ENCODE measurements at regions not wholly inside any gene's neighbourhood (a gene's known extent, or its start where the extent isn't known, plus 50 kb on each side); places are given as distances from the start of the nearest gene placed in this dataset.

DNA sequence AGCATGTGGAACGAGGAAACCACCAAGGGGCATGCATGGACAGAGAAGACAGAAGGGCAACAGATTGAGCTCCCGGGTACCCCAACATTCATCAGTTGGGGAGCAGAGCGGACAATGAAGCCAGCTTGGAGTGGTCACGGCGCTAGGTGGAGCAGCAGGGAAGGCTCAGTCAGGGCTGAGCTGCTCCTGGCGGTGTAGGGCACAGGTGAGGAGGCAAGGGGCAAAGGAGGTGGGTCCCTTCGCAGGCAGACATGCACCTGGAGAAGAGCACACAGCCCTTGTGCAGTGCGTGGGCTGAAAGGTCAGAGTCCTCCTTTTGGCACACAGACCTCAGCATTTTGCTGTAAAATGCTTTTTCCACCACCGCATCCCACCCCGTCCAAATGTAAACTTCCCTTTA is 90.0 kb upstream of the SLC6A6 start:
- DNase-seq, result no peak

DNA sequence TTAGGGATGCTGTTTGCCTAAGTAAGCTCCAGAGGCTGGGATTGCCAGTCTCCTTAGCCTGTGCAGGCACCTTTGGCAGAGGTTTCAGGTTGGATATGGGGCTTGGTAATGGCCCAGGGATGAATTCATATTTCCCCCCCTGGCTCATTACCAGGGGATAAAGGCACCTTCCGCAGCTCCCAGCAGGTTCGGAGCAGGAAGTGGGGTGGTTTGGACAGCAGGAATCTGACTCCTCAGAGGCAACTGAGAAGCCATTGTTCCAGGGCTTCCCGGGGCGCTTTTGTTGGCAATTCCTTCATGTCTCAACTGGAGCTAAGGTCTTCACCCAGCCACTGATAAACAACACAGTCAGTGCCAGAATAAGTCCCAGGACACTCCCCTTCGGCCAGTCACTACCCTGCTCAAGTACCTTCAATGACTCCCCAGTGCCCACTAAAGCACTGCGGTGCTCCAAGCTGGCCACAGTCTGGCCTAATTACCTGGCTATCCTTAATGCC is 85.3 kb upstream of the SLC6A6 start:
- DNase-seq, result no peak

DNA sequence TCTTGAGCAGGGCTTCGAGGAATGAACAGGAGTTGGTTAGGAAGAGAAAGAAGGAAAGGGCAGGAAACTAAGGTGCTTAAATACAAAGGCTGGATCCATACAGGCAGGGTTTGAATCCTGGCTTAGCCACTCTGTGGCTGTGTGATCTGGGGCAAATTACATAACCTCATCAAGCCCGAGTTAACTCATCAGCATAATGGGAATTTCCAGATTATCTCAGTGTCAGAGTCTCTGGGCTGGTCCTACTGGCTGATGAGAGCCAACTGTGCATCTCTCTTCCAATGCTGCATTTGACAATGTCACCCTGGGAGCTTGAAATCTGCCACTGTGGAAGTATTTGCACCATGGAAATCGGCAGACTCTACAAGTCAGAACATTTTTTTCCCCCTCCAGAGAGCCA is 83.8 kb upstream of the SLC6A6 start:
- no peak for DNase-seq

DNA sequence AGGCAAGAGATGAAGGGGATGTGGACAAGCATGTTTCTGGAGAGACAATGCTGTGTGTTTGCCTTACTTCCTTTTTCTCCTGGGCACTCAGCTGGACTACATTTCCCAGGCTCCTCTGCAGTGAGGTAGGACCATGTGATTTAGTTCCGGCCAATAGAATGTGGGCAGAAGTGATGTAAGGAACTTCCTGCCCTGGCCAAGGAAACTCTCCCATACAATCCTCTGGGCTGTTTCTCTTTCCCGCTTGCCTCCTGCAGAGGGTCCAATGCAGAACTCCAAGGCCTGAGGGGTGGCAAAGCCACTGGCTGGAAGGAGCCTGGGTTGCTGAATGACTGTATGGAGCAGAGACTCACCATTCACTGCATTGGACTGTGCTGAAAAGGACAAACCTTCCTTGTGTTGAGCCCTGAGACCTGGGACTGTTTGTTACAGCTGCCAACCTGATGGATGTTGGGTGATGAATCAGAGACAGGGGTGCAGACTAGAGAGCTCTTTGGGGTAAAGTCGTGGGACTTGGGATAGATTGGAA is 82.7 kb upstream of the SLC6A6 start:
- peak; percentile 61 for DNase-seq

DNA sequence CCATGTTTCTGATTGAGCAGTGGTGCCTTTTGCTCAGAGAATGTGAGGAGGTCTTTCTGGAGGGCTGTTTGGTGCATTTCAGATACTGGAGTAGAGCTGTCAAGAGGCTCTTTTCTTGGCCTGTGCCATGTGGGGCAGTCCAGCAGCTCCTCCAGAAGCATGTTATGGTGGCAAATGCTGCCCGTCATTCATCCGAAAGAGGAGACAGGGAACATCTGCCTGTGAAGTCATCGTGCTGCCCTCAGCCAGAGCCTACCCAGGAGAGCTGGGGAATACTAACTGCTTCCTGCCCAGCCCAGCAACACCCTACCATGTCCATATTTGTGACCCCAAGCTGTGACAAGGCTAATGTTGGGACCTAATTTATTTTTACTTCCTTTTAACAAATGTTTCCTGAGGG is 82.2 kb upstream of the SLC6A6 start:
- DNase-seq, result peak; percentile 56

DNA sequence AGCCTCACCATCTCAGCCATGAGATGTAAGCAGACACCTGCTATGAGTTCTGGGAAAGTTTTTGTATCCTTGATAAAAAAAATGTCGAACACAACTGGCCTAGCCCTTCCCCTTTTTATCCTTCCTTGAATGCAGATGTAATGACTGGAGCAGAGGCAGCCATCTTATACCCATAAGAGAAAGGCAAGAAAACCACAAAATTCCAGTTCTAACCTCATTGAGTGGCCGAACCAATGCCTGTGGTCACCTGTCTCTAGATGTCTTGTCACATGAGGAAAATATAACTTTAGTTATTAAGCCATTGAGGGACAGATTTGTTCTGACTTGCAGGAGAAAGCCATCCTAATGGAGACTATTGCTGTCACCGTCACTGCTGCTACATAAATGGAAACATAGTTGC is 80.4 kb upstream of the SLC6A6 start:
- DNase-seq, result no peak

DNA sequence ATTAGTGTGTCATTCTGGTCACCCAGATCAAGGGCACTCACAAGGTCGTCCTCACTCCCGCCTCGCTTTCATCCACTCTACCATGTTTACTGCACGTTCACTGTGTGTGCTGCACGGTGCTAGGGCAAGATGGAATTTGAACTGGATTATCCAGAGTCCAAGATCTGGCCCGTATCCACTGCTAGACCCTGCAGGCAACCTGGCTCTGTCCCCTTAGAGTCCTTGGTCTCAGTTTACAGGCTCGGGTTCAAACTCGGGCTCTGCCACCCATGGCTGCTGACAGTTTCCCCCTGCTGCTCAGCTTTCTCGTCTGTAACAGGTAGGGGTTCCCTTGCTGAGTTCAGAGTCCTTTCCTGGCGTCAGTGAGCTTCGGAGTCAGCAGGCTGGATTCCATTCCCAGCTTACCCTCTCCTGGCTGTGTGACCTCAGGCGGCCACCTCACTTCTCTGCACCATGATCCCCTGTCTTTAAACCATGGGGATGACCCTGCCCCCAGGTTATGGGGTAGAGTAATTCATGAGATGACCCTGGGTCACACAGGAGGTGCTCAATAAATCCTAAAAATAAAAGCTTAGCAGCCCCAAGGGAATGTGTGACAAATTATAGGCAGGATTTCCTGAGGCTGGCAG is 79.6 kb upstream of the SLC6A6 start:
- no peak for DNase-seq

DNA sequence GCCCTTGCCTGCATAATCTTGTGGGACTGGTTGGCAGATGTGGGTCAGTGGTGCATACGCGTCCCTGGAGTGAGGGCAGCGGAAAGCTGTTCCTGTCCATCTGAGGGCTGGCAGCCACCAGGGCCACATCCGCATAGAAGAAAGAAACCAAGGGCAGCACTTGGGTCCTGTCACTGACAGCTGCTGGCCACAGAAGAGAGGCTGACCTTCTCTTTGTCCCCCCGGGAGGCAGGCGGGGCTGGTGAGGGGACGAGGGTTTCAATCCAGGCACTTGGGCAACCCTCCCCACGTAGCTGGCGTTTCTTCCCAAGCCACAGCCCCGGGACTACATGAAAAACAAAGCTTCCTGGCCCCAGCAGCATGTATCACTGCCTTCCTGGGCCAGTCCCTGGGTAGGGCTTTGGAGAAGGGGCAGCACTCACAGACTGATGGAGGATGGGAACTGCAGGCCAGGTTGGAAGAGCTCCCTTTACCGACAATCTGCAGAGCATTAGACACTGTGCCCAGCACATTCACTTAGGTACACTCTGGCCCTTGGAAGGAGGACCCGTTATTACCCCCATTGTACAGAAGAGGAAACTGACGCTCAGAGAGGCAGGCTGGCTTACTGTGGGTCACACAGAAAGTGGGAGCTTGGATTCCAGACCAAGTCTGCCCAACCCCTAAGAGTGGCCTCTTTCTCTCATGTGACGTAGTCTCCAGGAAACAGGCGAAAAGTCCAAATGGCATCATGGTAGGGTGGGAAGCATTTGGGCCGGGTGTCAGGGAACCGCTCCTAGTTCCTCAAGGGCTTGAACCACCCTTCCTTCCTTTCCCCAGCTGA is 78.8 kb upstream of the SLC6A6 start:
- DNase-seq, result peak; percentile 79

DNA sequence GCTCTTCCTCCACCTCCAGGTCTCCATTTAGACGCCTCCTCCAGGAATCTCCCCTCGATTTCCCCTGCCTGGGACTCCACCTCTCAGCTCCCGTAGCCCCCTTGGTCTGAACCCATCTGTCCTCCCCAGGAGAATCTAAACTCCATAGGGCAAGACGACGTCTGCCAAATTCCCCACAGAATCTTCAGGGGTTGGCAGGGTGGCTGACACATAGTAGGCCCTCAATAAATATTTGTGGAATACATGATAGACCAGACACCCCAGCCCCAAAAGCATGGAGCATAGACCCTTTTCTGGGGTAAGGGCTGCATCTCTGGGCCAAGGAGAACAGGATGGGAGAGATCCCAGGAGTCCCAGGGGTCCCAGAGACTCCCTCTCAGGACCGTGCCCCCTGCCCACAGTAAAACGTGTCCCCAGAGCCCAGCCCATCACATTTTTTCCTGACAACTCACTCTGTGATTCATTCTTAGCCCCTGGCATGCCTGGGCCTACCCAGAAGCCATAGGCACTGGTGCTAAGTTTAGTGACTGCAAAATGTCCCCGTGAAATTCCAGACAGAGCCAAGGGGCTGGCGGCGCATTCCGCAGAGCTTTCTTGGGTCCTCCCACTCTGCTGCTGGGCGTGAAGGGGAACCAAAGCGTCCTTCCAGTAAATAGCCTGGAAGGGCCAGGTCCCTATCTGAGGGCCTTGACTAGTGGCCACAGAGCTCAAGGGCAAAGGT is 78.0 kb upstream of the SLC6A6 start:
- DNase-seq, result peak; percentile 74

DNA sequence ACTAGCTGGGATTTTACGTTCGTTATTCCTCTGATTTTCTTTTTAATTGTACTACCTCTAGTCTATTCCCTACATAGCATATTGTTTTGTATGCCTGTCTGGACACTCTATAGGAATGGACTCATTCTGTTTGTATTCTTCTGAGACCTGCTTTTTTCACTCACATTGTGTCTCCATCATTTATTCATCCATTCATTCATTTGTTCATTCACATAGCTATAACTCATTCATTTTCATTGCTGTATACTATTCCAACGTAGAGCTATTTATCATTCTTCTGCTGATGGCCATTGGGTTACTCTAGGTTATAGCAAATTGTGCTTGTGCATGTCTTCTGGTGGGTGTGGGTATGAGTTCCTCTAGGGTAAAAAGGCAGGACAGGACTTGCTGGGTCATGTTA is 74.0 kb upstream of the SLC6A6 start:
- DNase-seq, result no peak

DNA sequence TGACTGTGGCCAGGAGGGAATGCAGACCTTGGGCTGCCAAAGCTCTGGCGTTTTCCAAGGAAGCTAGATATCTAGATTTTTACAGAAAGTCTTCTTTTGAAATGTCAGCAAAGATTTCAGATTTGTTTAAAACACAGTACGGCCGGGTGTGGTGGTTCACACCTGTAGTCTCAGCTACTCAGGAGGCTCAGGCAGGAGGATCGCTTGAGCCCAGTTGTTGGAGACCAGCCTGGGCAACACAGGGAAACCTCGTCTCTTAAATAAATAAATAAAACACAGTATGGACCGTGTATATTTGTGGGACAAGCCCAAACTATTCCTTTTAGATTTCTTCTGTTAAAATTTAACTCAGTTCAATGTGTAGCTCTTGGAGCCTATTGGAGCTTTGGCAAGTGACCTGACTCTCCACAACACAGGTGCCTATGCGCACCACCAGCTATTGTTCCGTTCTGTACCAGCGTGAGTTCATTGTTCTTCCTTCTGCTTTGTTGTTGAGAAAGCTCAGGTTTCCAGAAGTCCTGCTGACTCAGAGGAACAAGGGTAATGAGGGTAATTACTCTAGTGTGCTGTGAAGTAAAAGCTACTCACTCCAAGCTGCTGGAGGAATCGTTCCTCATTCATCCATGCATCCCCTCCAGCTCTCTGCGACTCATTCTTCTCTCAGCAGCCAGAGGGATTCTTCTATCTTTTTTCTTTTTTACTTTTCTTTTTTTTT is 73.1 kb upstream of the SLC6A6 start:
- DNase-seq, result no peak

DNA sequence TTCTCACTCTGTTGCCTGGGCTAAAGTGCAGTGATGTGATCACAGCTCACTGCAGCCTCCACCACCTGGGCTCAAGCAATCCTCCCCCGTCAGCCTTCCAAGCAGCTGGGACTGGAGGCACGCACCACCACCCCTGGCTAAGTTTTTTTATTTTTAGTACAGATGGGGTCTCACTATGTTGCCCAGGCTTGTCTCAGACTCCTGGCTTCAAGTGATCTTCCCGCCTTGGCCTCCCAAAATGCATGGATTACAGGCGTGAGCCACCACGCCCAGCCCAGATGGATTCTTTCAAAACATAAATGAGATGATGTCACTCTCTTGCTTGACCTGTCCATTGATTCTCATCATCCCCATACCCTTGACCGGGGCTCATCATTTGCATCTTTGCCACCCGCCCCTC is 72.6 kb upstream of the SLC6A6 start:
- DNase-seq, result no peak

DNA sequence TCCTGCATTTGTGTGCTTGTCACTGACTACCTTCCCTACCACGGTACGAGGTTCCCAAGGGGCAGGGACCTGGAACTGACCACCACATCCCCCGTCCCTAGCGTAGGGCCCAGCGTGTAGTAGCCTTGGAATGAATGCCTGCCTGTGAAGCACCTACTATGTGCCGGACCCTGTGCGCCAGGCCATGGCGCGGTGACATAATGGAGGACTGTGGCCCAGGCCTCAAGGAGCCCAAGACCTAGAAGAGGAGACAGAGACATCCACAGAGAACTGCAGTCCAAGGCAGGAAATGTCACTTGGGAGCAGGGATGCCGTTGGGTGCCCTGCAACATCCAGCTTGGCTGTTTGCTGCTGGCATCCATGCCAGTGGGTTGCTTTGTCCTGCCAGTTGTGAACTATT is 71.9 kb upstream of the SLC6A6 start:
- no peak for DNase-seq

DNA sequence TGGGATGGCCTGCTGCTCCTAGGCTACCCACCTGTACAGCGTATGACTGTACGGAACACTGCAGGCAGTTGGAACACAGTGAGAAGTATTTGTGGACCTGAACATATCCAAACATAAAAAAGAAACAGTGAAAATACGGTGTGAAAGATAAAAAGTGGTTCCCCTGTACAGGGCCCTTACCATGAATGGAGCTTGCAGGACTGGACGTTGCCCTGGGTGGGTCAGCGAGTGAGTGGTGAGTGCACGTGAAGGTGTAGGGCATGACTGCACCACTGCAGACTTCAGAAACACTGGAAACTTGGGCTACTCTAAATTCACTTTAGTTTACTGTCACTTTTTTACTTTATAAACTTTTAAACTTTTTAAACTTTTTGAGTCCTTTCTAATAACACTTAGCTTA is 71.2 kb upstream of the SLC6A6 start:
- no peak for DNase-seq

DNA sequence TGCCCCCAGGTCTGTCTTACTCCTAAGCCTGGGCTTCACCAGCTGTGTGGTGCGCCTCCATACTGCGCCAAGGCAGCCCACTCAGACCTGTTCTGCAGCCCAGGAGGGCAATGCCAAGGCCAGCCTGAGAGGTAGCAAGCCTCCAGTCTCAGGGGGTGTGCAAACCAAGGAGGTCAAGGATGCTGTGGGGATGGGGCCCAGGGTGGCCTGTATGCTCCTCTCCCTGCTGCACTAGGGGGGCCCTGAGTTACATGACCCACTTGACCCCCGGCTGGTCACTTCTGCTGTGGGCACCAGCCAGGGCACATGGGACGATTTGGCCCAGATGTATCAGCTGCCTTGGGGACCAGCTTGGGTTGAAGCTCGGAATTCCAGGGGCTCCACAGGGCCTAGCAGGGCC is 70.0 kb upstream of the SLC6A6 start:
- no peak for DNase-seq

DNA sequence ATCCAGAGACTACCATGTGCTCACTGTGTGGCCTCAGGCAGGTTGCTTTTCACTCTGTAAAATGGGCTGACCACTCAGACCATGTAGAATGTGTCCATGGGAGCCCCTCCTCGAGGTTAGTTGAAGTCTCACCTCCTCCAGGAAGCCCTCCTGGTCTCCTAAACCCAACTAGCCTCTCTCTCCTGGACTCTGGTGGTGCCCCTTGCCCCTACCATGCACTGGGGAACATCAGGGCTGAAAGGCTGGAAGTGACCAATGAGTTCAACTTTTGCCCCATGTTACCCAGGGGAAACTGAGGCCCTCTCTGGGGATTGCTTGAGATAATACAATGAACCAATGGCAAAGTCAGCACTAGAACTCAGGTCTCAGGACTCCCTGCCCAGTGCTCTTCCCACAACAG is 69.2 kb upstream of the SLC6A6 start:
- no peak for DNase-seq

DNA sequence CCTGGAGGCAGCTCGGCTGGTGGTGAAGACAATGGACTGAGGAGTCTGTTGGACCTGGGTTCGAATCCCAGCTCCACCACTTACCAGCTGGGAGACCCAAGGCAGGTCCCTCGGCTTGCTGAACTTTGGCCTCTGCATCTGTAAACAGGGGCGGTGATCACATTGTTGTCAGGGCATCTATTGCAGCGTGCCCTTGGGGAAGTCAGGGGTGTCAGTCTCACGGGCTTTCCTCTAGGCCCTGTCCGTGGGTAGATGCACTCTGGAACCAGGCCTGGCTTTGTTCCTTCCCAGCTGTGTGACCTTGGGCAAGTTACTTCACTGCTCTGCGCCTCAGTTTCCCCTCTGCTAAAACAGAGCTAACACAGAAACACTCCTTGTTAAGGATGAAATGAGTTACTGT is 68.8 kb upstream of the SLC6A6 start:
- no peak for DNase-seq

DNA sequence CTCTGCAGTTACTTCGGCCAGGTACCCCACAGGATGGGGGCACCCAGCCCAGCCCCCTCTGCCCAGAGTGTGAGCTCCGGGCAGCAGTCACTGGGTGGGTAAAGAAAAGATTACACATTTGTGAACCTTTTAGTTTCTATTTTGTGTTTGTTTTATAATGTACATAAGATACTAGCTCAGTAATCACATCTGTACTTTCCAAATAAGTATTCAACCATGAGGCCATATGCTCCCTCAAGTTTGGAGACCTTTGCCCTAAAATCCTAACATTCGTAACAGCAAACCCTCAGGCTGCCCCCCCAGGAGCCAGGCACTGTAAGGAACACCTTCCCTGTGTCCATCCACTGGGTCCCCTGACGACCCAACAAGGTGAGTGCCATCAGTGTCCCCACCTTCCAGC is 68.3 kb upstream of the SLC6A6 start:
- no peak for DNase-seq

DNA sequence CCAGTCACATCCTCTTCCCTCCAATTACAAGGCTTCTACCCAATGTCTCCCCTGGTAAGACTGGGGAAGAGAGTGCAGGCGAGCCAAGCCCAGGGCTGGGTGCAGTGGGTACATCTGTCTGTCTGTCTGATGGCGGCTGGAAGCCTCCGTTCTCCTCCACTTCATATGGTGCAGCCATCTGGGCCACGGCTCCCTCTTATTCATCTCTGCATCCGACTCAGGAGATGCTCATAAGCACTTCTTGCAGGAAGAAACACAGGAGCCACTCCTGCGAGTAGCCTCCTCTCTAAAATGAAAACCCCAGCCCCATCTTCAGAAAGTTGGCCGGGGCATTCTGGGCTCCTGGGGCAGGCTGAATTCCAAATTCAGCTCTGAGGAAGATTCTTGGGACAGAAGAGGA is 67.5 kb upstream of the SLC6A6 start:
- no peak for DNase-seq

DNA sequence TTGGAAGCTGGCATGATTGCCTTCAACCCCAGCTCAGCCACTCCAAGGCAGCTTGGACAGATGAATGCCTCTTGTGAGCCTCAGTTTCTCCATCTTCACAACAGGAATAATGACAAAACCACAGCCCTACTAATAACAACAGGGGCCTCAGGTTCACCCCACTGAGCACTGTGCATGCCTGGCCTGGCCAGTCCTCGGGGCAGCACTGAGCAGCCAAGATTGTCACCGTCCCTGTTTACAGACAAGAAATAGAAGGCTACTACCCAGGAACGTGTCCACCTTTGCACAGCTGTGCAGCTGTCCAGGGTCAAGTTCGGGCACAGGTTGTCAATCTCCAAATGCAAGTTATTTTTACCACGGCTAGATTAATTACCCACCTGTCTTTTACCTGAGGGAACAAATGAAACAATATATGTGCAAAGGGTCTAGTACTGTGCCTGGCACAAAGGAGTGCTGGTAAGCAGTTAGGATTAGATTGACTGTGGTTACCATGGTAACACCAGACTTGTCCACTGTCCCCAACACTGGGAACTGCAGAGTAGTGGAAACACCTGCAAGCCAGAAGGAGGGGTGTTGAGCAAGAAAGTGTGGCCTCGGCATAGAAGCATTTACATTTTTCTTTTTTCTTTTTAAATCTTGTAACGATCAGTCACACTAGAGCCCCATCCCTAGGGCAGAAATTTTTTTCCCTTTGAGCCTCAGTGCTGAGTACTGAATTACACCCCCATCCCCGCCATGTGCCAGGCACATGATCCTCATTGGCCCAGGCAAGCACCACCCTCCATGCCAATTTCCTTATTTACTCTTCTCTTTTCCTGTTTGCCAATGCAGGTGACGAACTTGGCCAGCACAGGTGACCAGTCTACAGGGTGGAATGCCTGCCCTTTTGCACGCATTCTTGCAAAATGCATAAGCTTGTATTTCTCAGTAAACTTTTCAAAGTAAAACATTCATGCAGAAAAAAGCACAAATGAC is 66.3 kb upstream of the SLC6A6 start:
- DNase-seq, result no peak
